ENCODE measurements at regions not wholly inside any gene's neighbourhood (a gene's known extent, or its start where the extent isn't known, plus 50 kb on each side); places are given as distances from the start of the nearest gene placed in this dataset.

DNA sequence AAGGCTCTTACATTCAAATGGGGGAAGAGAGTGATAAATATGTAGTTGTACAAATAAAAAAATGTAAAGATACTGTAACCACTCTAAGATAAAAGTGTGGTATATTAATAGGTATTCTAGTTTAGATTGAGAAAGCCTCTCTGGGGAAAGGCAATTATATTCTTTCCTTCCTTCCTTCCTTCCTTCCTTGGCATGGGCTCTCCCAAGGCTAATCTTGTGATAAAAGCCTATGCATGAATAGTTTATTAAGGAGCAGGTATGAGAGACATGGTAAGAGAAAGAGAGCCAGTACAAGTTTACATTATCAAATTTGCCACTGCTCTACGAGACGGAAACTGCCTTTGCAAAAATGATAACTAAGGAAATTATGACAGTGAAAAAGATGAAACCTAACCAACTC, 588.8 kb downstream of the PRELID2 start:
- no peak for TF ChIP-seq POLR2A (IDR thresholded peaks at IDR 0.05; ENCODE audit: low read length)
- TF ChIP-seq GATA1 (IDR thresholded peaks at IDR 0.05; ENCODE audit: low read depth, low read length), result no peak
